Ovary (tissue), 7 donors: ENCODE measurements at regions not wholly inside any gene's neighbourhood (a gene's known extent, or its start where the extent isn't known, plus 50 kb on each side); places are given as distances from the start of the nearest gene placed in this dataset.

Experiments used
- DNase-seq, 5 donors: peaks; one replicate each; pipeline ENCODE4 v3.0.0-alpha.2; 2019 to 2020
- H3K27ac ChIP-seq, 2 donors: fragments of 200-600 bp; one replicate each; pipeline versions ENCODE4 v1.5.1 to v1.8.0; 2019 to 2022
- H3K27me3 ChIP-seq: fragments of 200-600 bp; one replicate; pipeline ENCODE4 v1.8.0; 2022
- H3K36me3 ChIP-seq: fragments of 200-600 bp; sonication (generic); one replicate; pipeline ENCODE4 v1.5.1; 2019
- H3K4me1 ChIP-seq: one replicate; pipeline ENCODE4 v1.8.1; 2013; ENCODE audit warnings: mild to moderate bottlenecking, moderate library complexity; ENCODE audit not compliant: insufficient read depth
- H3K4me3 ChIP-seq: fragments of 200-600 bp; sonication (generic); one replicate; pipeline ENCODE4 v1.5.1; 2017
- H3K9me3 ChIP-seq, 2 donors: fragments of 200-600 bp in 1 of 2; sonication (generic) in 1 of 2; one replicate each; pipeline versions ENCODE4 v1.5.1 to v1.8.1; 2013 to 2019; ENCODE audit warnings: mild to moderate bottlenecking in 1 of 2, moderate library complexity in 1 of 2
- EP300 ChIP-seq: sonication (generic); formaldehyde crosslinking; IDR thresholded peaks from one replicate; pipeline ENCODE4 v1.6.1; 2017; ENCODE audit warnings: antibody characterized with exemption
- POLR2A ChIP-seq: fragments of 450-650 bp; IDR thresholded peaks from one replicate; pipeline ENCODE4 v1.6.1; 2017; ENCODE audit warnings: antibody characterized with exemption, mild to moderate bottlenecking, moderate library complexity
- WGBS, 3 donors: extraction: QIAGEN DNeasy Blood & Tissue Kit in 1 of 3; methylation state at CpG; one replicate each; pipeline versions ENCODE4 v1.1.5 to v1.1.7; 2013 to 2017; 5-methylcytosine and 5-hydroxymethylcytosine counted together
- intact Hi-C, 4 donors: fragments of 100-400 bp; cut with DNase I; formaldehyde crosslinking; loops; one replicate each; pipeline versions ENCODE4 v1.11.0 to v1.15.1; 2022 to 2023
- TF ChIP-seq, protein P1 (sequence below), 3 donors: fragments of 450-650 bp in 2 of 3; fragments of 200-600 bp in 1 of 3; IDR thresholded peaks; one replicate each; pipeline versions ENCODE4 v1.5.1 to v1.8.0; 2016 to 2022; ENCODE audit warnings: antibody characterized with exemption in 3 of 3, mild to moderate bottlenecking in 1 of 3
- donor health status: DM: no; HTN: no; CAD: no; lungs with moderate emphysema.
- donor health status: DM: no; HTN: no; CAD: no.
- donor health status: Bipolar disorder and iron deficiency.
- donor health status: DM: no; HTN: no; CAD: no.
- donor health status: DM: yes; HTN: yes; CAD: no.

DNA sequence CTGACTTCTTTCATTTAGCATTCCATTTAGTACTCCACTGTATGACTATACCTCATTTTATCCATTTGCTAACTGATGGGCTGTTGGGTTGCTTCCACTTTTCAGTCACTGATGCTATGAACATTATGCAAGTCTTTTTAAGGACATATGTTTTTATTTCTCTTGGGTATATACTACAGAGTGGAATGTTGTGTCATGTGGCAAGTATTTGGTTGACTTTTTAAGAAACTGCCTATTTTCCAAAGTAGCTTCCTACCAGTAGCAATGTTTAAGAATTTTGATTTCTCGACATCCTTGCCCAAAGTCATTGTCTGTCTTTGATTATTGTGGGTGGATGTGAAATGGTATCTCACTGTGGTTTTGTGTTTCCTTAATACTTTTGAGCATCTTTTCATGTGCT is 110.1 kb upstream of the TPM1 start:
- Histone ChIP-seq H3K27me3 (no peaks in the 10 kb centered on the region), H3K36me3 (no peaks in the 10 kb centered on the region), H3K4me3 (no peak overlapping the region), H3K9me3 (no peaks in the 10 kb centered on the region), H3K27ac (no peak overlapping the region), H3K4me1 (no peaks in the 10 kb centered on the region)
- no peak for DNase-seq
- intact Hi-C loops, result no loop called here
- no peak for TF ChIP-seq EP300
- no peak for TF ChIP-seq POLR2A
- TF ChIP-seq, protein P1, sequence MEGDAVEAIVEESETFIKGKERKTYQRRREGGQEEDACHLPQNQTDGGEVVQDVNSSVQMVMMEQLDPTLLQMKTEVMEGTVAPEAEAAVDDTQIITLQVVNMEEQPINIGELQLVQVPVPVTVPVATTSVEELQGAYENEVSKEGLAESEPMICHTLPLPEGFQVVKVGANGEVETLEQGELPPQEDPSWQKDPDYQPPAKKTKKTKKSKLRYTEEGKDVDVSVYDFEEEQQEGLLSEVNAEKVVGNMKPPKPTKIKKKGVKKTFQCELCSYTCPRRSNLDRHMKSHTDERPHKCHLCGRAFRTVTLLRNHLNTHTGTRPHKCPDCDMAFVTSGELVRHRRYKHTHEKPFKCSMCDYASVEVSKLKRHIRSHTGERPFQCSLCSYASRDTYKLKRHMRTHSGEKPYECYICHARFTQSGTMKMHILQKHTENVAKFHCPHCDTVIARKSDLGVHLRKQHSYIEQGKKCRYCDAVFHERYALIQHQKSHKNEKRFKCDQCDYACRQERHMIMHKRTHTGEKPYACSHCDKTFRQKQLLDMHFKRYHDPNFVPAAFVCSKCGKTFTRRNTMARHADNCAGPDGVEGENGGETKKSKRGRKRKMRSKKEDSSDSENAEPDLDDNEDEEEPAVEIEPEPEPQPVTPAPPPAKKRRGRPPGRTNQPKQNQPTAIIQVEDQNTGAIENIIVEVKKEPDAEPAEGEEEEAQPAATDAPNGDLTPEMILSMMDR (IDR thresholded peaks at IDR 0.05), result no peak
- 33 to 81% (median 40%) methylated on average over 1 of the region's 1 CpG for WGBS, 3 donors

DNA sequence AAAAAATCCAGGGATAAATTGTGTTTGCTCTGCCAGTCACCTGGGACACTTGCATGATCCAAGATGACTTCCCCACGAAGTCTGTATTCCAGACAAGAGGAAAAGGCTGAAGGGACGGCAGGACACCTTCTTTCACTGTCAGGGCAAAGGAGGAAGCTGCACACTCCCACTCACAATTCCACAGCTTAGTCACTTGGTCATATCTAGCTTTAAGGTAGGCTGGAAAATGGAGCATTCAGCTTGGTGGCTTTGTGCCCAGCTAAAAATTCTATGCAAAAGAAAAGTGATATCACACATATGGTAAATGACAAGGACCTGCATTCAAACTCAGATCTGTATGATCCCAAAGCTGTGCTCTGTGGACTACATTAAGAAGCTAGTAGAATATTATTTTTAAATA is 109.2 kb upstream of the TPM1 start:
- H3K27me3 ChIP-seq, result no peaks in the 10 kb centered on the region
- intact Hi-C loops, result no loop called here
- 33 to 48% (median 42%) methylated on average over 2 of the region's 2 CpGs for WGBS, 3 donors
- DNase-seq, result no peak
- H3K4me1 ChIP-seq, result no peaks in the 10 kb centered on the region
- TF ChIP-seq EP300 (no peak), POLR2A (no peak)
- TF ChIP-seq, protein P1 (IDR thresholded peaks at IDR 0.05), result no peak
- no peaks in the 10 kb centered on the region for H3K9me3 ChIP-seq
- H3K4me3 ChIP-seq, result no peak overlapping the region
- no peak overlapping the region for H3K27ac ChIP-seq
- H3K36me3 ChIP-seq, result no peaks in the 10 kb centered on the region

DNA sequence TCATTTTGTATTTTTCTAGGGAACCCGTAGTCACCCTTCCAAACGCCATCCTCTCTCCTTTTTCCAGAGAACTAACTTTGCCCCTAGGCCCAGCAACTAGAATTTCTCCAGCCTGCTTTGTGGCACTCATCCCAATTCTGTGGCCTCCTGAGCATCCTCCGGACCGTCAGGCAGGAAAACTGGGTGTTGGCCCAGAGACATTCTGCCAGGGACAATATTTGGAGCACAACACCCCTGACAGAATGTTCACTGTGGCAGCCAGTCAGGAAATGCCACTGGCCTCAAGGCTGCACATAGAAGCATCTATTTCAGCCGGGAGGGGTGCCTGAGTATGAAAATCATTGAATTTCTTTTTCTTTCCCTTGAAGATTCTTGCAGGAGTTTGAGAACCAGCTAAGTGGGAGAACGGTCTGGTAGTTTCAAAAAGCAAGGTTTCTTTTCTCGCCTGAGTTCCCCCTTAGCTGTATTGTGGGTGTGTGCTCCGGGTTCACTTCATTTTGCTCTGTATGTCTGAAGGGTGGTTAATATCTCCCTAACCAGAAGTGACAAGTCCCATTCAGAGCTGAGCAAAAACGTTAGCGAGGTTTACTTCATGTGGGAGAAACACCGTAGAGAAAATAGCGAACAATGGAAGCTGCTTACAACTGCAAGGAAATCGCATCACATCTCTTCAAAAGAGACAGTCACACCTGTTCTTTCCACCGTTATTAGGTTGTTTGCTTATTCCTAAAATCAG is 108.1 kb upstream of the TPM1 start:
- intact Hi-C loops, result no loop called here
- no peak for TF ChIP-seq EP300
- TF ChIP-seq, protein P1 (IDR thresholded peaks at IDR 0.05), result no peak
- no peak for TF ChIP-seq POLR2A
- no peak for DNase-seq
- Histone ChIP-seq H3K9me3 (no peaks in the 10 kb centered on the region), H3K36me3 (no peaks in the 10 kb centered on the region), H3K4me1 (no peaks in the 10 kb centered on the region), H3K4me3 (no peak overlapping the region), H3K27me3 (no peaks in the 10 kb centered on the region), H3K27ac (no peak overlapping the region)
- 75 to 78% (median 77%) methylated on average over 14 of the region's 14 CpGs for WGBS, 3 donors

DNA sequence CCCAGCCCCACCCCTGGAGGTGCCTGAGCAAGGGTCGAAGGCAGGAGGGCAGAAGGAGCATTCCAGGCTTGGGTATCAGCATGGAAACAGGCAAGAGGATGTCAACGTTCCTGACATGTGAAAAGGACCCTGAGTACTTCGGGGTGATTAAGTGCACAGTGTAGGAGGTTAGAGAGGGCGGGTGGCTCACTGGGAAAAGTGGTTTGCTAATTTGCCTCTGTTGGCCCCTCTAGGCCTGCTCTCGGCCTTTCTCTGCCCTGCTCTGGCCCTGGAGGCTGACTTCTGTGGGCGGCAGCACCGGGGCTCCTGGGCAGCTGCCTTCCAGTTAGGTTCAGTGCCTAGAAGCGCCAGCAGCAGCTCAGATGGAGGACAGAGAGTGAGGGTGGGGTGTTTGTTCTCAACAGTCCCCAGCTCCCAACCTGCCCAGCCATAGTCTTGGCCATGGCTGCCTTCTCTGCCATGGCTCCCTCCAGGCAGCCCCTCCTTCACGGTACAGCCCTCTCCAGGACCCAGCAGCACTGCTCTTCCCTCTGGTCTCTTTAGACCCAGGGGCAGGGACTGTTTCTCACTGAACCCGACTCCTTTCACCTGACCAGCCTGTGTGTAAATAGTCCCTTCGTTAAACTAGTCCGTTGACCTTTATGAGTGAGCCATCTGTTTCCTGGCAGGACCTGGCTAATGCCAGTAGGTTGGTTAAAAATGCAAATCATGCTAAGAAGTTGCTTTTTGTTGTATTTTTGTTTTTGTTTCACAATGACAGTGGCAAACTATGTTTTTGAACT is 107.1 kb upstream of the TPM1 start:
- WGBS, 3 donors, result 81 to 84% (median 82%) methylated on average over 12 of the region's 12 CpGs
- intact Hi-C loops, result no loop called here
- TF ChIP-seq, protein P1 (IDR thresholded peaks at IDR 0.05), result no peak
- TF ChIP-seq POLR2A (no peak), EP300 (no peak)
- DNase-seq, result no peak
- H3K27me3 ChIP-seq, result no peaks in the 10 kb centered on the region
- no peaks in the 10 kb centered on the region for H3K36me3 ChIP-seq
- no peaks in the 10 kb centered on the region for H3K9me3 ChIP-seq
- H3K27ac ChIP-seq, result no peak overlapping the region
- no peak overlapping the region for H3K4me3 ChIP-seq
- H3K4me1 ChIP-seq, result no peaks in the 10 kb centered on the region
